Heart left ventricle (tissue), 16 donors: ENCODE measurements at regions not wholly inside any gene's neighbourhood (a gene's known extent, or its start where the extent isn't known, plus 50 kb on each side); places are given as distances from the start of the nearest gene placed in this dataset.

Source experiments
- ATAC-seq, 4 donors: fragments of 200-7000 bp; cut with Tn5 transposase; one replicate each; pipeline ENCODE4 v1.9.1; 2020 to 2022; ENCODE audit warnings: moderate library complexity in 4 of 4, mild to moderate bottlenecking in 3 of 4, moderate number of reproducible peaks in 1 of 4
- DNase-seq, 5 donors: peaks; one replicate each; pipeline ENCODE4 v3.0.0-alpha.2; 2020
- H3K27ac ChIP-seq, 12 donors: fragments of 200-600 bp; sonication (generic) in 4 of 12; one replicate each; pipeline versions ENCODE4 v1.5.0 to v1.8.0; 2016 to 2022; ENCODE audit warnings: mild to moderate bottlenecking in 2 of 12
- H3K27me3 ChIP-seq, 9 donors: fragments of 200-600 bp; sonication (generic) in 2 of 9; one replicate each; pipeline versions ENCODE4 v1.5.1 to v1.8.0; 2016 to 2022; ENCODE audit warnings: mild to moderate bottlenecking in 3 of 9
- H3K36me3 ChIP-seq, 9 donors: fragments of 200-600 bp; sonication (generic) in 2 of 9; one replicate each; pipeline versions ENCODE4 v1.5.0 to v1.8.0; 2018 to 2022; ENCODE audit warnings: mild to moderate bottlenecking in 2 of 9
- H3K4me1 ChIP-seq, 12 donors: fragments of 200-600 bp; sonication (generic) in 4 of 12; one replicate each; pipeline versions ENCODE4 v1.5.0 to v1.8.0; 2016 to 2022; ENCODE audit warnings: mild to moderate bottlenecking in 3 of 12
- H3K4me3 ChIP-seq, 12 donors: fragments of 200-600 bp; sonication (generic) in 4 of 12; one replicate each; pipeline versions ENCODE4 v1.5.0 to v1.8.0; 2017 to 2022; ENCODE audit warnings: mild to moderate bottlenecking in 9 of 12, moderate library complexity in 4 of 12
- H3K9me3 ChIP-seq, 12 donors: fragments of 200-600 bp; sonication (generic) in 4 of 12; one replicate each; pipeline versions ENCODE4 v1.5.0 to v1.8.0; 2016 to 2022; ENCODE audit warnings: mild to moderate bottlenecking in 1 of 12
- POLR2A ChIP-seq, 2 donors: fragments of 450-650 bp; IDR thresholded peaks; one replicate each; pipeline ENCODE4 v1.6.1; 2017; ENCODE audit warnings: antibody characterized with exemption in 2 of 2, mild to moderate bottlenecking in 2 of 2, moderate library complexity in 2 of 2
- WGBS, 4 donors: extraction: QIAGEN DNeasy Blood & Tissue Kit in 2 of 4; methylation state at CpG; one replicate each; pipeline versions ENCODE4 v1.1.5 to v1.1.7; 2013 to 2018; 5-methylcytosine and 5-hydroxymethylcytosine counted together
- intact Hi-C, 10 donors: fragments of 100-400 bp; cut with DNase I; formaldehyde crosslinking; loops; one replicate each; pipeline versions ENCODE4 v1.11.1 to v1.14.2; 2022
- TF ChIP-seq, protein P1 (sequence below), 12 donors: fragments of 200-600 bp; sonication (generic) in 4 of 12; IDR thresholded peaks; one replicate each; pipeline versions ENCODE4 v1.5.0 to v1.8.0; 2018 to 2022; ENCODE audit warnings: antibody characterized with exemption in 12 of 12, mild to moderate bottlenecking in 5 of 12
- donor health status: ischemic (EF 13 %, LVEDD 7.1; RV severe dilation, severe dysfunction).
- donor health status: healthy with polysubstance abuse.
- donor health status: DM: no; HTN: yes; CAD: no.
- donor health status: DM: no; HTN: no; CAD: no.
- donor health status: ischemic (EF 25% LVEDD 6.9; RV normal size, moderate dysfunction).
- donor health status: ischemic (EF 25% LVEDD 5.7; RV mildly dilated, moderate dysfunction).
- donor health status: healthy.
- donor health status: DM: yes; HTN: yes; CAD: no.
- donor health status: ischemic (EF 35%, LVEDD 5.7; RV mildly dilated, moderate dysfunction).
- donor health status: nonischemic (EF 11% LVEDD 7.7; RV severe dilation, severe dysfunction).
- donor health status: DM: yes; HTN: yes; CAD: no.
- donor health status: PGD.
- donor health status: ischemic (EF 29% LVEDD 5.4; RV normal size, mild dysfunction).
- donor health status: nonischemic (EF 23%, LVEDD 6.1; RV moderate dilation, normal function).

DNA sequence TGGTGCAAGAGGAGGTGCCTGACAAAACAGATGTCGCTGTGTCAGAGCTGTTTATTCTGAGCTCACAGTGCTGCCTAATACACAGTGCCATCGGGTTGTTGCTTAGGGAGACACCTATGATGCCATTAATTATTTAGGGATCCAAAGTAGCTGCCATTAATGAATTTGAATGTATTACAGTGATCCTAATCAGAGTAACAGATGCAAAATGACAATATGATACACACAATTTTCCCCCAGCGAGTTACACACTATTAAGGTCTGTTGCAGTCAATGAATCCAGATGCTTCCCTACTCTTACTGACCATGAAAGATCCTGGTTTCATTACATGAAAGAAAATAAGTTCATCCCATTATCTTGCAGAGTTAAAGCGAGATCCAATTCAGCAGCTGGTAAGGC is 91.3 kb downstream of the RWDD3 start:
- Histone ChIP-seq H3K27ac (no peak overlapping the region), H3K4me3 (no peak overlapping the region), H3K4me1 (peaks cover 0 to 8% (median 0%) of the 10 kb centered on the region in 12 donors), H3K9me3 (no peaks in the 10 kb centered on the region), H3K27me3 (no peaks in the 10 kb centered on the region), H3K36me3 (no peaks in the 10 kb centered on the region)
- intact Hi-C loops = no loop called here
- no peak for DNase-seq
- 90 to 96% (median 93%) methylated on average over 4 of the region's 4 CpGs for WGBS, 4 donors
- TF ChIP-seq, protein P1, sequence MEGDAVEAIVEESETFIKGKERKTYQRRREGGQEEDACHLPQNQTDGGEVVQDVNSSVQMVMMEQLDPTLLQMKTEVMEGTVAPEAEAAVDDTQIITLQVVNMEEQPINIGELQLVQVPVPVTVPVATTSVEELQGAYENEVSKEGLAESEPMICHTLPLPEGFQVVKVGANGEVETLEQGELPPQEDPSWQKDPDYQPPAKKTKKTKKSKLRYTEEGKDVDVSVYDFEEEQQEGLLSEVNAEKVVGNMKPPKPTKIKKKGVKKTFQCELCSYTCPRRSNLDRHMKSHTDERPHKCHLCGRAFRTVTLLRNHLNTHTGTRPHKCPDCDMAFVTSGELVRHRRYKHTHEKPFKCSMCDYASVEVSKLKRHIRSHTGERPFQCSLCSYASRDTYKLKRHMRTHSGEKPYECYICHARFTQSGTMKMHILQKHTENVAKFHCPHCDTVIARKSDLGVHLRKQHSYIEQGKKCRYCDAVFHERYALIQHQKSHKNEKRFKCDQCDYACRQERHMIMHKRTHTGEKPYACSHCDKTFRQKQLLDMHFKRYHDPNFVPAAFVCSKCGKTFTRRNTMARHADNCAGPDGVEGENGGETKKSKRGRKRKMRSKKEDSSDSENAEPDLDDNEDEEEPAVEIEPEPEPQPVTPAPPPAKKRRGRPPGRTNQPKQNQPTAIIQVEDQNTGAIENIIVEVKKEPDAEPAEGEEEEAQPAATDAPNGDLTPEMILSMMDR (IDR thresholded peaks at IDR 0.05) = no peak
- TF ChIP-seq POLR2A (IDR thresholded peaks at IDR 0.05) = no peak
- ATAC-seq = no peak

DNA sequence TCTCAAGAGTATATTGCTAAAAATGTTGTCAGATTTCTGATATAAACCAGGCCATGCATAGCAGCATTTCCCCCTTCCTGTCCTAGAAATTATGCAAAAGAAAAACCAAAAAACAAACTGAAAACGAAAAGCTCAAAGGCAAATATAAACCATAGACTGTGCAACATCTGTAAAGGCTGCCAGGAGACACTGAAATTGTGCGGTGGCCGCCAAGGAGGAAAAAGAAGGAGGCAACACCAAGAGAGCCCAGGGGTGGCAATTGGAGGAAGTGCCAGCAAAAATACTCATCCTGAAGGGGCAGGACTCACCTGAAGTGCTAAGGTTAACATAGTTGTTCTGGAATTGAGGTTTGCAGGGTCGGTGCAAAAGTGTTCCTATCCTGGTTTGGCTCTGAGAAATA is 92.0 kb downstream of the RWDD3 start:
- Histone ChIP-seq H3K4me3 (no peak overlapping the region), H3K9me3 (no peaks in the 10 kb centered on the region), H3K27me3 (no peaks in the 10 kb centered on the region), H3K27ac (no peak overlapping the region), H3K36me3 (no peaks in the 10 kb centered on the region), H3K4me1 (peaks cover 0 to 8% (median 0%) of the 10 kb centered on the region in 12 donors)
- TF ChIP-seq, protein P1 (IDR thresholded peaks at IDR 0.05) = no peak
- TF ChIP-seq POLR2A (IDR thresholded peaks at IDR 0.05) = no peak
- no peak for ATAC-seq
- WGBS, 4 donors = 60 to 76% (median 71%) methylated on average over 4 of the region's 4 CpGs
- intact Hi-C loops = no loop called here
- DNase-seq = no peak

DNA sequence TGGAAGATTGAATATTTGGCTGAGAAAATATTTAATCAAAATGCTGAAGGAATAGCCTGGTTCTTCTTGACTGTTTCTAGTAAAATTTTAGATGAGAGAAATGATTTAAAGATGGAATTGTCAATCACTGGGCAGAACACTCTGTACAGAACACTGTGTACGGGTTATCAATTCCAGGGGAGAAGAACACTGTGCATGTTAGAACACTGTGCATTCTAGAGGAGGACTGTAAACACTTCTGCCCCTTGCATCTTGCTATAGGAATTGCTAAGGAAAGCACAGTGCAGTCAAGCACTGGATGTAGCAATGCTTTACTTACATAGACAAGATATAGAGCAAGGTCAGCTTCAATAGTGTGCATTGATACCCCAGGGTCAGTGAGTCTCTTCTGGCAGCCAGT is 98.7 kb downstream of the RWDD3 start:
- H3K27me3 ChIP-seq = no peaks in the 10 kb centered on the region
- DNase-seq = no peak
- intact Hi-C loops = no loop called here
- peak in 1 of 4 donors; percentile 69 for ATAC-seq
- peaks cover 0 to 7% (median 0%) of the 10 kb centered on the region in 12 donors for H3K4me1 ChIP-seq
- WGBS, 4 donors = 75 to 96% (median 90%) methylated on average over 1 of the region's 1 CpG
- no peaks in the 10 kb centered on the region for H3K9me3 ChIP-seq
- no peak overlapping the region for H3K4me3 ChIP-seq
- H3K36me3 ChIP-seq = no peaks in the 10 kb centered on the region
- TF ChIP-seq POLR2A (IDR thresholded peaks at IDR 0.05) = no peak
- TF ChIP-seq, protein P1 (IDR thresholded peaks at IDR 0.05) = no peak
- no peak overlapping the region for H3K27ac ChIP-seq

DNA sequence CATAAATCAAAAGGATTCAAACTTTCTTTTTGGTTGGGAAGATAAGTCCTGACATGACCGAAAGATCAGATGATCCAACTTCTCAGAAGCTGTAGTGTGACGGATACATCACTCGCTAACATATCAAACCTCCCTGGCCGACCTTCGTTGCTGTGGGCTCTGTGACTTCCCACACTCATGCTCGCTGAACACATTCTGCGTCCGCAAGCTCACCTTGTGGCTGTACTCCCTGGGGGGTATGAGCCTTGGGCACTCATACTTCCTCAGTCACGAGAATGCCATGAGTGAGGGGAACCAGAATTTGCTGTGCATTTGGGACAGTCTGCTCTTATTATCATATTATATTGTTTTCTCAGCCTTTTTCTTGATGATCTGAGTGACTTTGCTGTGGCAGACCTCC is 105.4 kb downstream of the RWDD3 start:
- H3K4me1 ChIP-seq = peaks cover 0 to 9% (median 0%) of the 10 kb centered on the region in 12 donors
- WGBS, 4 donors = 67 to 79% (median 69%) methylated on average over 9 of the region's 9 CpGs
- H3K4me3 ChIP-seq = no peak overlapping the region
- intact Hi-C loops = no loop called here
- peak in 2 of 4 donors; percentile 47 to 55 for ATAC-seq
- peak overlapping the region in 2 of 12 donors; percentile 27 to 36 for H3K27ac ChIP-seq
- no peaks in the 10 kb centered on the region for H3K27me3 ChIP-seq
- no peaks in the 10 kb centered on the region for H3K9me3 ChIP-seq
- TF ChIP-seq, protein P1 (IDR thresholded peaks at IDR 0.05) = no peak
- TF ChIP-seq POLR2A (IDR thresholded peaks at IDR 0.05) = no peak
- no peaks in the 10 kb centered on the region for H3K36me3 ChIP-seq
- DNase-seq = no peak
